ENCODE measurements at regions not wholly inside any gene's neighbourhood (a gene's known extent, or its start where the extent isn't known, plus 50 kb on each side); places are given as distances from the start of the nearest gene placed in this dataset.

DNA sequence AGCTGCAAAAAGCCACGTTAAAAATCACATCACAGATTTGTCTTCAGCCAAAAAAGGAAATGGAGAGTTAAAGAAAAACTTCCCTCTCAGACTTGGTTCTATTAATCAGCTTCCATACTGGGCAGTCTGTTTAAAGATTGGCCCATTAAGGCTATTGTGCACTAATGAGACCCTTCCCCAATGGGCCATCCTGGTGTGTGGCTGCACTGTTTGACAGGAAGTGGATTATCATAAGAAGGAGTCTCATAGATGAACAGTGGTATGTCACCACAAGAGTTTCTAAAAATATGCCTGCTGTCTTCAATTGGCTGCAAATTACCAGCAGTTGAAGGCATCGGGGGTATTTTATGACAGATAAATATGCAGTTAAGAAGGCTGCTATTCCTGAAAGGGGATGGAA is 247.6 kb upstream of the THSD7B start:
- Histone ChIP-seq H3K4me3 (ENCODE audit: low read depth in 1 of 2, low read length in 2 of 2) (no peak overlapping the region), H3K4me1 (ENCODE audit: insufficient read depth, low read length) (no peaks in the 10 kb centered on the region), H3K4me2 (ENCODE audit: insufficient read depth, low read length) (no peak overlapping the region), H2AFZ (ENCODE audit: low read depth, low read length) (no peak overlapping the region), H3K27ac (ENCODE audit: low read length) (no peak overlapping the region), H4K20me1 (ENCODE audit: insufficient read depth, low read length) (no peaks in the 10 kb centered on the region), H3K36me3 (ENCODE audit: insufficient read depth, low read length) (no peaks in the 10 kb centered on the region), H3K27me3 (ENCODE audit: insufficient read depth, low read length, poor library complexity) (peaks cover 9% of the 10 kb centered on the region), H3K9ac (ENCODE audit: low read depth, low read length) (no peak overlapping the region), H3K79me2 (ENCODE audit: insufficient read depth, low read length) (no peaks in the 10 kb centered on the region), H3K9me3 (ENCODE audit: insufficient read depth, low read length, severe bottlenecking) (no peaks in the 10 kb centered on the region)
- DNase-seq (no peak), ATAC-seq (ENCODE audit: insufficient read depth, low read depth) (no peak)
- TF ChIP-seq EZH2 (IDR thresholded peaks at IDR 0.05; ENCODE audit: borderline replicate concordance, low read depth, low read length, severe bottlenecking) = no peak
- TF ChIP-seq, protein P1, sequence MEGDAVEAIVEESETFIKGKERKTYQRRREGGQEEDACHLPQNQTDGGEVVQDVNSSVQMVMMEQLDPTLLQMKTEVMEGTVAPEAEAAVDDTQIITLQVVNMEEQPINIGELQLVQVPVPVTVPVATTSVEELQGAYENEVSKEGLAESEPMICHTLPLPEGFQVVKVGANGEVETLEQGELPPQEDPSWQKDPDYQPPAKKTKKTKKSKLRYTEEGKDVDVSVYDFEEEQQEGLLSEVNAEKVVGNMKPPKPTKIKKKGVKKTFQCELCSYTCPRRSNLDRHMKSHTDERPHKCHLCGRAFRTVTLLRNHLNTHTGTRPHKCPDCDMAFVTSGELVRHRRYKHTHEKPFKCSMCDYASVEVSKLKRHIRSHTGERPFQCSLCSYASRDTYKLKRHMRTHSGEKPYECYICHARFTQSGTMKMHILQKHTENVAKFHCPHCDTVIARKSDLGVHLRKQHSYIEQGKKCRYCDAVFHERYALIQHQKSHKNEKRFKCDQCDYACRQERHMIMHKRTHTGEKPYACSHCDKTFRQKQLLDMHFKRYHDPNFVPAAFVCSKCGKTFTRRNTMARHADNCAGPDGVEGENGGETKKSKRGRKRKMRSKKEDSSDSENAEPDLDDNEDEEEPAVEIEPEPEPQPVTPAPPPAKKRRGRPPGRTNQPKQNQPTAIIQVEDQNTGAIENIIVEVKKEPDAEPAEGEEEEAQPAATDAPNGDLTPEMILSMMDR (IDR thresholded peaks at IDR 0.05; ENCODE audit: borderline replicate concordance, extremely low read depth, low read length, poor library complexity, severe bottlenecking) = no peak

DNA sequence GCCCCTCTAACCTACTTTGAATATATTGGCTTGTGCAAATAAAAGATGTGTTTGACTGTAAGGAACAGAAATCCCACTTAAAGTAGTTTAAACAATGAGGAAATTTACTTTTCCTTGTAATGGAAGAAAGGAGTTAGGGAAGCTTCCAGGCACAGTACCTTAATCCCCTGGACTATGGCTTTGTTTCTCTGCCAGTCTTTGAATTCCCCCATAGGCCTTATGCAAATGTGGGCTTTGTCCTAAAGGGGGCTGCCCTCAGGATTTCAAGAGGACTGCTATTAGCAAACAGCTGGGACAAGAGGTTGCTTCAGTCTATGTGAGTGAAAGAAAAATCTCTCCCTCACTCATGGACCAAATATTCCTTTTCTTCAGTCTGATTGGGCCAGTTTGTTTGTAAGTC is 255.1 kb upstream of the THSD7B start:
- Histone ChIP-seq H3K9ac (ENCODE audit: low read depth, low read length) (no peak overlapping the region), H3K4me2 (ENCODE audit: insufficient read depth, low read length) (no peak overlapping the region), H3K9me3 (ENCODE audit: insufficient read depth, low read length, severe bottlenecking) (no peaks in the 10 kb centered on the region), H2AFZ (ENCODE audit: low read depth, low read length) (no peak overlapping the region), H3K4me1 (ENCODE audit: insufficient read depth, low read length) (no peaks in the 10 kb centered on the region), H3K4me3 (ENCODE audit: low read depth in 1 of 2, low read length in 2 of 2) (no peak overlapping the region), H3K79me2 (ENCODE audit: insufficient read depth, low read length) (no peaks in the 10 kb centered on the region), H3K36me3 (ENCODE audit: insufficient read depth, low read length) (no peaks in the 10 kb centered on the region), H3K27ac (ENCODE audit: low read length) (no peak overlapping the region), H4K20me1 (ENCODE audit: insufficient read depth, low read length) (no peaks in the 10 kb centered on the region), H3K27me3 (ENCODE audit: insufficient read depth, low read length, poor library complexity) (peaks cover 11% of the 10 kb centered on the region)
- no peak for DNase-seq
- no peak for ATAC-seq (ENCODE audit: insufficient read depth, low read depth)
- TF ChIP-seq, protein P1 (IDR thresholded peaks at IDR 0.05; ENCODE audit: borderline replicate concordance, extremely low read depth, low read length, poor library complexity, severe bottlenecking) = no peak
- TF ChIP-seq EZH2 (IDR thresholded peaks at IDR 0.05; ENCODE audit: borderline replicate concordance, low read depth, low read length, severe bottlenecking) = no peak

DNA sequence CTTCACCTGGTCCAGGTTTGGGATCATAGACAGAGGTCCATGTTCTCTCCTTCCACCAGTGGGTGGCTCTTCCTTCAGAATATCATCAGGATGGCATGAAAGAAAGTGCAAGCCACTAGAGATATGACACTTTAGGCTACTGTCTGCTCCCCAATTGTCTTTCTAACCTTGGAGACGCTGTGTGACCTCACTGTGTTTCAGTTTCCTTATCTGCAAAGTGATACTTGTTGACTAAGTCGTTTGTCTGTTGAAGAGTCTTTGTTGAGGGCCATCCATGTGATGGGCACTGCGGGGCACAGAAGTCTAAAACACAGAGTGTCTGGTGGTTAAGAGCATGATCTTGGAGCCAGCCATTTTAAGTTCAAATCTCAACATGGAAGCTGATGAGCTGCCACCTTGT is 259.9 kb upstream of the THSD7B start:
- no peak overlapping the region for H3K4me3 ChIP-seq (ENCODE audit: low read depth in 1 of 2, low read length in 2 of 2)
- no peak overlapping the region for H3K27ac ChIP-seq (ENCODE audit: low read length)
- H2AFZ ChIP-seq (ENCODE audit: low read depth, low read length) = no peak overlapping the region
- TF ChIP-seq, protein P1 (IDR thresholded peaks at IDR 0.05; ENCODE audit: borderline replicate concordance, extremely low read depth, low read length, poor library complexity, severe bottlenecking) = no peak
- no peak for TF ChIP-seq EZH2 (IDR thresholded peaks at IDR 0.05; ENCODE audit: borderline replicate concordance, low read depth, low read length, severe bottlenecking)
- H3K36me3 ChIP-seq (ENCODE audit: insufficient read depth, low read length) = no peaks in the 10 kb centered on the region
- ATAC-seq (ENCODE audit: insufficient read depth, low read depth) (no peak), DNase-seq (no peak)
- H3K9ac ChIP-seq (ENCODE audit: low read depth, low read length) = no peak overlapping the region
- H3K27me3 ChIP-seq (ENCODE audit: insufficient read depth, low read length, poor library complexity) = peaks cover 7% of the 10 kb centered on the region
- H3K79me2 ChIP-seq (ENCODE audit: insufficient read depth, low read length) = no peaks in the 10 kb centered on the region
- no peaks in the 10 kb centered on the region for H3K4me1 ChIP-seq (ENCODE audit: insufficient read depth, low read length)
- H4K20me1 ChIP-seq (ENCODE audit: insufficient read depth, low read length) = no peaks in the 10 kb centered on the region
- no peaks in the 10 kb centered on the region for H3K9me3 ChIP-seq (ENCODE audit: insufficient read depth, low read length, severe bottlenecking)
- H3K4me2 ChIP-seq (ENCODE audit: insufficient read depth, low read length) = no peak overlapping the region

DNA sequence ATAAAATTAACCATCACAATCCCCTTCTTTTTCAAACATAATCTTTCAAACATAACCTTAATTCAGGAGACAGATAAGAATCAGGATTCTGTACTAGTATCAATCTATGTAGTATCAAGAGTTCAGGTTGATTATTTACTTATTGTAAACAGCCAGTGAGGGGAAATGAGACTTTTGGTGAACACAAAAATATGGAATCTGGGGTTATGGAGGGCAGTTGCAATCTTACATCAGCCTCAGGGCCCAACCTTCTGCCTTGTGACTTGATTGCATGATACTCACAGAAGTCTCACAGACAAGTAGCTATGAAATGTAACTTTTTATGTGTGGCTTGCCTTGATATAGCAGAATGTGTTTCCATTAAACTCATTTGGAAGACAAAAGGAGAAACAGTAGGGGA is 262.7 kb upstream of the THSD7B start:
- Histone ChIP-seq H3K79me2 (ENCODE audit: insufficient read depth, low read length) (no peaks in the 10 kb centered on the region), H3K36me3 (ENCODE audit: insufficient read depth, low read length) (no peaks in the 10 kb centered on the region), H3K9me3 (ENCODE audit: insufficient read depth, low read length, severe bottlenecking) (no peaks in the 10 kb centered on the region), H3K27ac (ENCODE audit: low read length) (no peak overlapping the region), H2AFZ (ENCODE audit: low read depth, low read length) (no peak overlapping the region), H3K9ac (ENCODE audit: low read depth, low read length) (no peak overlapping the region), H4K20me1 (ENCODE audit: insufficient read depth, low read length) (no peaks in the 10 kb centered on the region), H3K27me3 (ENCODE audit: insufficient read depth, low read length, poor library complexity) (peaks cover 5% of the 10 kb centered on the region), H3K4me2 (ENCODE audit: insufficient read depth, low read length) (no peak overlapping the region), H3K4me1 (ENCODE audit: insufficient read depth, low read length) (no peaks in the 10 kb centered on the region), H3K4me3 (ENCODE audit: low read depth in 1 of 2, low read length in 2 of 2) (no peak overlapping the region)
- TF ChIP-seq, protein P1 (IDR thresholded peaks at IDR 0.05; ENCODE audit: borderline replicate concordance, extremely low read depth, low read length, poor library complexity, severe bottlenecking) = no peak
- no peak for TF ChIP-seq EZH2 (IDR thresholded peaks at IDR 0.05; ENCODE audit: borderline replicate concordance, low read depth, low read length, severe bottlenecking)
- ATAC-seq (ENCODE audit: insufficient read depth, low read depth) (no peak), DNase-seq (no peak)

All from DND-41 (cell line).